Endothelial cell (in vitro differentiated cells): ENCODE measurements at regions not wholly inside any gene's neighbourhood (a gene's known extent, or its start where the extent isn't known, plus 50 kb on each side); places are given as distances from the start of the nearest gene placed in this dataset.

ENCODE experiments used
- DNase-seq: peaks from one replicate; pipeline ENCODE4 v3.0.0; 2021; ENCODE audit warnings: low spot score
- H3K27ac Mint-ChIP-seq: one replicate; pipeline ENCODE4 v1.8.0; 2021; ENCODE audit warnings: mixed read lengths, inconsistent platforms; ENCODE audit not compliant: unreplicated experiment
- H3K27me3 Mint-ChIP-seq: one replicate; pipeline ENCODE4 v1.8.0; 2021; ENCODE audit warnings: mild to moderate bottlenecking, moderate library complexity, mixed read lengths, inconsistent platforms; ENCODE audit not compliant: unreplicated experiment
- H3K36me3 Mint-ChIP-seq: one replicate; pipeline ENCODE4 v1.8.0; 2021; ENCODE audit warnings: mild to moderate bottlenecking, low read depth, mixed read lengths, inconsistent platforms; ENCODE audit not compliant: unreplicated experiment
- H3K4me1 Mint-ChIP-seq: one replicate; pipeline ENCODE4 v1.8.0; 2021; ENCODE audit warnings: mild to moderate bottlenecking, mixed read lengths, inconsistent platforms; ENCODE audit not compliant: unreplicated experiment
- H3K4me3 Mint-ChIP-seq: one replicate; pipeline ENCODE4 v1.8.0; 2021; ENCODE audit warnings: mild to moderate bottlenecking, mixed read lengths, inconsistent platforms; ENCODE audit not compliant: unreplicated experiment
- H3K9me3 Mint-ChIP-seq: one replicate; pipeline ENCODE4 v1.8.0; 2021; ENCODE audit warnings: mixed read lengths, inconsistent platforms; ENCODE audit not compliant: unreplicated experiment
- CTCF ChIP-seq: fragments of 200-600 bp; sonication (generic); IDR thresholded peaks from one replicate; pipeline ENCODE4 v1.5.0; 2021; ENCODE audit warnings: antibody characterized with exemption; ENCODE audit not compliant: unreplicated experiment

DNA sequence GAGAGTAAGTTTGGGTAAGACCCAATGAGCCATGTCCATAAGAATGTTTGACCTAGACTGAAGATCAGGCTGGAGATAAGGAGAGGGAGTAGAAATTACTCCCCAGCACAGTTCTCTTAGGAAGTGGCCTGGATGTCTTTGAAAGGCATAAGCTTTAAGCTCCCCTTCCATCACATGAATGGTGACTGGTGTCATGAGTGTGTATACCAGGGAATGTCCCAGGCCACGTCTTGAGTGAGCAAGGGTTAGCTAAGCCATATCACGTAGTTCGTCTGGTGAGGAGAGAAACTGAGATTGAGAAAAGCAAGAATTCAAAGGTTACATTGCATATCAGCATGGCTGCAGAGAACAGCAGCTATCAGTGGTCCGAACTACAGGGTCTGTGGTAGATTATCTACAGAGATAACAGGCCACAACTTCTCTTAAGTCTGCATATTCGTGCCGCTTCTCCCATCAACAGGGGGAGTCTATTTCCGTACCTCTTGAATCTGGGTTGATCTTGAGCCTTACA is 60.1 kb upstream of the BMP2 start:
- TF ChIP-seq CTCF: no peak
- DNase-seq: no peak
- Mint-ChIP-seq H3K27me3 (no peaks in the 10 kb centered on the region), H3K9me3 (no peaks in the 10 kb centered on the region), H3K36me3 (no peaks in the 10 kb centered on the region), H3K4me1 (peaks cover 14% of the 10 kb centered on the region), H3K4me3 (no peak overlapping the region), H3K27ac (no peak overlapping the region)

DNA sequence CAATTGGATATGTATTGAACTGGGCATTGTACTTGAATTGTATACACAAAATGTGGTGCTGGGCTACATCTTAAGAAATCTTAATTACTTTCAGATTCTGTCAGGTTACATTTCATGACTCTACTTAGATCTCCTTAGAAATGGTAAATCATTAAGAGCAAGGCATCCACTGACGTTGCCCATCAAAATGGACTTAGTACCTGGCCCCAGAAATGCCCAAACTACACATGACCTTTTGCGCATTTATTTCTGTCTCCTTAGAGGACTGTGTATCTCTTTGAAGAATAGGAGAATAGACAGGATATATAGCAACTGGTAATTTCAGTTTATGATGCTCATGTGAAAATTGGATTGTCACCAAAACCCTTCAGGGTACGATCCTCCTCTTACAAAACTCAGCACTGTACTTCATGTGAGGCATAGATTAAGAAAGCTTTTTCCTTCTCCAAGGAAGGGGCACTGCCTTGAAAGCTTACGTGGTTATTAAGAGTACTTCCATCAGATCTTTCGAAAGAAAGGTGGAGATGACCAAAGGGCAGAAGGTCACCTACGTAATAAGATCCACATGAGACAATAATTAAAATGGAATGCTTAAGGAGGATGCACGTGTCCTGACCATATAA is 61.4 kb upstream of the BMP2 start:
- no peaks in the 10 kb centered on the region for H3K36me3 Mint-ChIP-seq
- no peaks in the 10 kb centered on the region for H3K9me3 Mint-ChIP-seq
- no peak overlapping the region for H3K4me3 Mint-ChIP-seq
- peaks cover 12% of the 10 kb centered on the region for H3K4me1 Mint-ChIP-seq
- no peak for TF ChIP-seq CTCF
- no peaks in the 10 kb centered on the region for H3K27me3 Mint-ChIP-seq
- H3K27ac Mint-ChIP-seq: no peak overlapping the region
- DNase-seq: no peak

GRCh38 chr20:6705106-6705766 is 62.2 kb upstream of the BMP2 start:
- no peak for DNase-seq
- no peak for TF ChIP-seq CTCF
- no peaks in the 10 kb centered on the region for H3K9me3 Mint-ChIP-seq
- no peak overlapping the region for H3K27ac Mint-ChIP-seq
- H3K4me1 Mint-ChIP-seq: peaks cover 16% of the 10 kb centered on the region
- H3K36me3 Mint-ChIP-seq: no peaks in the 10 kb centered on the region
- H3K27me3 Mint-ChIP-seq: no peaks in the 10 kb centered on the region
- H3K4me3 Mint-ChIP-seq: no peak overlapping the region

DNA sequence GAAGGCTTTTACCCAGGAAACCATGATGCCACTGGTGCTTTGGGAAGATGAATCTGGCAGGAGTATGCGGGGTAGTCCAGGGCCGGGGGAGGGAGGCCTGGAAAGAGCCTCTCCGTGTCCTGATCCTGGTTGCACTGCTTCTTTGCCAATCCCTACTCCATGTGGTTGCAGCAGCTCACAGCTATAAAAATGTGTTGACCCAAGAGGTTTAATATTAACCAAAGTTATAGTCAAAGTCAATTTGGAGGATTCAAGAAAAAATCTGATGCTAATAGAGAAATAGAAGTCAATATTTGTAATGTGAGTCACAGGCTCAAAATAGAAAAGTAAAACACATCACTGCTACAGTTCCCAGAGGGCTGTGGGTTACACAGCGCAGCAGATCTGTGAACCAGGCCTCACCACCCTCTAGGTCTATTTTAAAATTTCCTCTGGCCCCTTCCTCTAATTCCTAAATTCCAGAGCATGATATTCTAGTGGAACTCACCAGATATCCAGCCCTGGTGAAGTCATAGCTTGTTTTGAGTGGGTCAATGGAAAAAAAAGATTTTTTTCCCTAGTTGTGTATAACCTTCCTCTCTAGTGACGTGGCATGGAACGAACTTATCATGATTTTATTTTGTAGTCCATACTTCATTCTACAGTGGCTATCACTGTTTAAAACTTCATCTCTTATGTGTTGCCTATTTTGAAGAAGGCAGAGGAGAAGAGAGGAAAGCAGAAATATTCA is 63.2 kb upstream of the BMP2 start:
- Mint-ChIP-seq H3K27me3 (no peaks in the 10 kb centered on the region), H3K4me1 (peaks cover 17% of the 10 kb centered on the region), H3K9me3 (no peaks in the 10 kb centered on the region), H3K4me3 (no peak overlapping the region), H3K27ac (no peak overlapping the region), H3K36me3 (no peaks in the 10 kb centered on the region)
- no peak for TF ChIP-seq CTCF
- no peak for DNase-seq

DNA sequence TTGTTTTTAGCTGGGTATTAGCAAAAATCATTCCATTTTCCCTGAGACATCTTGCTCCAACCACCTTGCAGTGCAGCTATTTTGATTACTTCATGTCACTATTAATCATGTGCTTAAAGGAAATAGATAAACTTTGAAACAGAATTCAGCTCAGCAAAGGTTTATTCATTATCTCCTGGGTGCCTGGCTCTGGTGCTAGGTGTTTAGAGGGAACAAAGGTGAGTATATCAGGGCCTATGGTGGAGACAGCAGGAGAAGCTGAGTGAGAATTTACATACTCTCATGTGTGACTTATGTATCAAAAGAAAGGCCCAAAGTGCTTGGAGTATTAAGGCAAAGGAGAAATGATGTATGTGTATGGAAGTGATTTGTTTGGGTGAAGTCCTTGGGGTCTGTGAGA is 63.8 kb upstream of the BMP2 start:
- peaks cover 19% of the 10 kb centered on the region for H3K4me1 Mint-ChIP-seq
- H3K36me3 Mint-ChIP-seq: no peaks in the 10 kb centered on the region
- no peak overlapping the region for H3K27ac Mint-ChIP-seq
- DNase-seq: no peak
- H3K9me3 Mint-ChIP-seq: no peaks in the 10 kb centered on the region
- no peak for TF ChIP-seq CTCF
- H3K4me3 Mint-ChIP-seq: no peak overlapping the region
- no peaks in the 10 kb centered on the region for H3K27me3 Mint-ChIP-seq
